K562 (cell line): ENCODE measurements at regions not wholly inside any gene's neighbourhood (a gene's known extent, or its start where the extent isn't known, plus 50 kb on each side); places are given as distances from the start of the nearest gene placed in this dataset.

Source experiments
- ATAC-seq: fragments of 200-7000 bp; cut with Tn5 transposase; 3 replicates; pipeline ENCODE4 v1.9.1; 2020; ENCODE audit warnings: moderate library complexity
- BruUV-seq: library from RNA; stranded (reverse); fragments of 400-500 nt; replicated peaks from 2 replicates; lab custom pipeline; 2021; lab: Mats Ljungman, UMichigan
- CTCF ChIA-PET: fragments of 300-600 bp; formaldehyde crosslinking; extraction: SDS; loops from one replicate; lab custom pipeline; 2021; ENCODE audit warnings: low intra/inter-chr PET ratio; lab: Yijun Ruan, JAX
- POLR2A ChIA-PET: fragments of 300-600, 350-650 bp; sonication (Branson Sonifier 250); formaldehyde crosslinking; extraction: SDS; loops from one replicate; lab custom pipeline; 2021; ENCODE audit warnings: antibody characterized with exemption, inconsistent platforms; lab: Yijun Ruan, JAX
- DNase-seq, 4 experiments: peaks; one replicate each; pipeline versions ENCODE4 v3.0.0 to v3.0.0-alpha.2; 2011 to 2018; ENCODE audit warnings: low spot score in 3 of 4, mixed read lengths in 3 of 4; ENCODE audit errors: extremely low read depth in 1 of 4
- FAIRE-seq: peaks from 2 replicates; lab custom pipeline; 2011; peaks lifted over from hg19 to GRCh38; lab: Jason Lieb, UNC
- H2AFZ ChIP-seq: 2 replicates; pipeline ENCODE4 v1.6.0; 2011; ENCODE audit warnings: low read depth, low read length, control low read depth, inconsistent platforms
- H3K27ac ChIP-seq: fragments of 200-600 bp; 3 replicates; pipeline ENCODE4 v1.8.0; 2011; ENCODE audit warnings: low read depth, mild to moderate bottlenecking, control low read depth, inconsistent platforms, low read length, moderate library complexity, mixed read lengths; ENCODE audit errors: extremely low read depth
- H3K27me3 ChIP-seq, 2 experiments: fragments of 300-600 bp in 1 of 2; 2 replicates in 1 of 2; 3 replicates in 1 of 2; pipeline versions ENCODE4 v1.6.0 to v1.8.0; 2011; ENCODE audit warnings: inconsistent platforms in 2 of 2, low read length in 2 of 2, mild to moderate bottlenecking in 1 of 2, mixed read lengths in 1 of 2, moderate library complexity in 1 of 2; ENCODE audit not compliant: control insufficient read depth in 2 of 2, insufficient read depth in 2 of 2
- H3K36me3 ChIP-seq: fragments of 300-600 bp; 3 replicates; pipeline ENCODE4 v1.8.0; 2011; ENCODE audit warnings: mild to moderate bottlenecking, low read length, inconsistent platforms; ENCODE audit not compliant: control insufficient read depth, insufficient read depth
- H3K4me1 ChIP-seq, 2 experiments: fragments of 200-600 bp in 1 of 2; replicated peaks in 1 of 2; 2 replicates in 1 of 2; 3 replicates in 1 of 2; pipeline versions ENCODE4 v1.5.1 to v1.8.0; 2011; ENCODE audit warnings: inconsistent platforms in 2 of 2, low read length in 2 of 2, mild to moderate bottlenecking in 1 of 2, mixed read lengths in 1 of 2, moderate library complexity in 1 of 2; ENCODE audit not compliant: control insufficient read depth in 2 of 2, insufficient read depth in 2 of 2
- H3K4me2 ChIP-seq: 2 replicates; pipeline ENCODE4 v1.6.1; 2011; ENCODE audit warnings: low read length, control low read depth, inconsistent platforms, mixed read lengths; ENCODE audit not compliant: insufficient read depth
- H3K4me3 ChIP-seq: fragments of 200-600 bp; sonication (generic), shearing (Covaris generic); 2 replicates; pipeline ENCODE4 v1.5.1; 2016; ENCODE audit warnings: control low read depth, inconsistent platforms
- H3K79me2 ChIP-seq: fragments of 200-600 bp; 3 replicates; pipeline ENCODE4 v1.8.0; 2011; ENCODE audit warnings: low read length, inconsistent platforms; ENCODE audit not compliant: control insufficient read depth, insufficient read depth
- H3K9ac ChIP-seq, 2 experiments: 2 replicates each; pipeline versions ENCODE4 v1.6.0 to v1.6.1; 2011; ENCODE audit warnings: low read depth in 2 of 2, low read length in 2 of 2, control low read depth in 1 of 2, inconsistent platforms in 1 of 2, mild to moderate bottlenecking in 1 of 2, mixed read lengths in 1 of 2; ENCODE audit not compliant: insufficient read depth in 1 of 2
- H3K9me1 ChIP-seq: one replicate; pipeline ENCODE4 v1.6.0; 2011; ENCODE audit warnings: inconsistent platforms, mild to moderate bottlenecking, low read length, moderate library complexity; ENCODE audit not compliant: control insufficient read depth, insufficient read depth
- H3K9me3 ChIP-seq: replicated peaks from 2 replicates; pipeline ENCODE4 v1.5.1; 2011; ENCODE audit warnings: low read depth, low read length, inconsistent platforms; ENCODE audit not compliant: control insufficient read depth, insufficient read depth
- H4K20me1 ChIP-seq: replicated peaks from 2 replicates; pipeline ENCODE4 v1.6.1; 2011; ENCODE audit warnings: low read length, inconsistent platforms, mixed read lengths; ENCODE audit not compliant: control insufficient read depth, insufficient read depth
- ARID1B ChIP-seq: fragments of 450-650 bp; IDR thresholded peaks from 2 replicates; pipeline ENCODE4 v1.6.1; 2016; ENCODE audit warnings: antibody characterized with exemption, mild to moderate bottlenecking, inconsistent platforms
- IRF2 ChIP-seq: sonication (generic); formaldehyde crosslinking; IDR thresholded peaks from 2 replicates; pipeline ENCODE4 v1.8.1; 2022; ENCODE audit warnings: mild to moderate bottlenecking, missing genetic modification reagents
- POLR3A ChIP-seq: IDR thresholded peaks from 2 replicates; pipeline ENCODE4 v1.6.1; 2011; ENCODE audit warnings: borderline replicate concordance, mild to moderate bottlenecking, moderate library complexity; ENCODE audit not compliant: insufficient read length, insufficient read depth; ENCODE audit errors: extremely low read depth
- RAD51 ChIP-seq: fragments of 450-650 bp; IDR thresholded peaks from 2 replicates; pipeline ENCODE4 v1.7.1; 2016; ENCODE audit warnings: low read depth, mild to moderate bottlenecking, borderline replicate concordance
- SMAD3 ChIP-seq: fragments of 450-650 bp; formaldehyde crosslinking; conservative IDR thresholded peaks from 2 replicates; pipeline ENCODE4 v1.4.0; 2020; ENCODE audit warnings: mild to moderate bottlenecking
- SP2 ChIP-seq: IDR thresholded peaks from 2 replicates; pipeline ENCODE4 v1.6.1; 2011; ENCODE audit warnings: mild to moderate bottlenecking, low read depth, low read length, moderate library complexity; ENCODE audit not compliant: poor library complexity, severe bottlenecking; ENCODE audit errors: extremely low read depth
- ZNF445 ChIP-seq: fragments of 250-450 bp; sonication (Bioruptor Pico); IDR thresholded peaks from 2 replicates; pipeline ENCODE4 v1.4.0; 2020; ENCODE audit warnings: low read depth, mild to moderate bottlenecking, moderate library complexity
- ZNF57 ChIP-seq: fragments of 450-650 bp; formaldehyde crosslinking; IDR thresholded peaks from 2 replicates; pipeline ENCODE4 v1.4.0; 2020; ENCODE audit warnings: mild to moderate bottlenecking, moderate library complexity
- WGBS: fragments of 100-300 bp; shearing (Covaris generic); methylation state at CpG from one replicate; pipeline ENCODE4 v1.1.6; 2016; ENCODE audit warnings: low coverage, mixed read lengths; ENCODE audit not compliant: insufficient coverage; ENCODE audit errors: missing lambda C conversion rate; 5-methylcytosine and 5-hydroxymethylcytosine counted together
- in situ Hi-C: fragments of 300-500 bp; cut with MboI; formaldehyde crosslinking; loops from 4 replicates; pipeline ENCODE4 v1.15.0; 2018; ENCODE audit warnings: inconsistent platforms, mixed read lengths
- intact Hi-C: fragments of 100-400 bp; cut with micrococcal nuclease; formaldehyde crosslinking; loops from 2 replicates; pipeline ENCODE4 v1.14.2; 2022
- TF ChIP-seq, protein P1 (sequence below): sonication (generic); formaldehyde crosslinking; IDR thresholded peaks from 2 replicates; pipeline ENCODE4 v1.5.0; 2020; ENCODE audit warnings: missing genetic modification reagents
- TF ChIP-seq, protein P2 (sequence below): fragments of 250-450 bp; sonication (Bioruptor Pico); IDR thresholded peaks from 2 replicates; pipeline ENCODE4 v1.8.0; 2022; ENCODE audit warnings: inconsistent platforms

DNA sequence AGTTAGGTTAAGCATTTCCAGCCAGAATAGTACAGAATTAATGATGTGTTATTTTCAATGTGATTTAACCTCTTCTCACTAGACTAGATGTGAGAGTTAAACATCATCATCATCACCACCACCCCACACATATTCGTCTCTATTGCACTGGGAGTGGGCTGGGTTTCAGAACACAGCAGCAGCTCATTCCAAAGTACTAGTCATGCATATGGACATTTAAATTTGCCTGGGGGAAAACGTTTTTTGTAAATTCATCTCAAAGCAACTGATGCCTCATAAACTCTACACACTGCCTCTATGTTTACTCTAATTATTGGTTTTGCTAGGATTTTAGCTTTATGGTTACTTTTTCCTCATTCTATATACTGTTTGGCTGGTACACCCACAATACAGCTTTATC lies 509.1 kb downstream of the PPP4R3C start:
- DNase-seq (no peak), ATAC-seq (no peak), FAIRE-seq (no peak)
- H4K20me1 ChIP-seq: no peaks in the 10 kb centered on the region
- no peaks in the 10 kb centered on the region for H3K79me2 ChIP-seq
- BruUV-seq: no TSS peak
- no peak overlapping the region for H3K9ac ChIP-seq
- intact Hi-C loops: no loop called here
- H3K4me2 ChIP-seq: no peak overlapping the region
- no peaks in the 10 kb centered on the region for H3K9me1 ChIP-seq
- no peaks in the 10 kb centered on the region for H3K36me3 ChIP-seq
- no peak overlapping the region for H2AFZ ChIP-seq
- ChIA-PET CTCF (no interaction called here), POLR2A (no interaction called here)
- no peaks in the 10 kb centered on the region for H3K9me3 ChIP-seq
- WGBS: 0% methylated on average over 2 of the region's 2 CpGs
- no peak overlapping the region for H3K4me3 ChIP-seq
- in situ Hi-C loops: no loop called here
- no peak overlapping the region for H3K27ac ChIP-seq
- H3K4me1 ChIP-seq: no peaks in the 10 kb centered on the region
- H3K27me3 ChIP-seq: no peaks in the 10 kb centered on the region
- TF ChIP-seq, protein P1, sequence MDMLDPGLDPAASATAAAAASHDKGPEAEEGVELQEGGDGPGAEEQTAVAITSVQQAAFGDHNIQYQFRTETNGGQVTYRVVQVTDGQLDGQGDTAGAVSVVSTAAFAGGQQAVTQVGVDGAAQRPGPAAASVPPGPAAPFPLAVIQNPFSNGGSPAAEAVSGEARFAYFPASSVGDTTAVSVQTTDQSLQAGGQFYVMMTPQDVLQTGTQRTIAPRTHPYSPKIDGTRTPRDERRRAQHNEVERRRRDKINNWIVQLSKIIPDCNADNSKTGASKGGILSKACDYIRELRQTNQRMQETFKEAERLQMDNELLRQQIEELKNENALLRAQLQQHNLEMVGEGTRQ (CRISPR knock-in tag): no peak
- no peak for TF ChIP-seq IRF2 (CRISPR knock-in tag)
- TF ChIP-seq, protein P2, sequence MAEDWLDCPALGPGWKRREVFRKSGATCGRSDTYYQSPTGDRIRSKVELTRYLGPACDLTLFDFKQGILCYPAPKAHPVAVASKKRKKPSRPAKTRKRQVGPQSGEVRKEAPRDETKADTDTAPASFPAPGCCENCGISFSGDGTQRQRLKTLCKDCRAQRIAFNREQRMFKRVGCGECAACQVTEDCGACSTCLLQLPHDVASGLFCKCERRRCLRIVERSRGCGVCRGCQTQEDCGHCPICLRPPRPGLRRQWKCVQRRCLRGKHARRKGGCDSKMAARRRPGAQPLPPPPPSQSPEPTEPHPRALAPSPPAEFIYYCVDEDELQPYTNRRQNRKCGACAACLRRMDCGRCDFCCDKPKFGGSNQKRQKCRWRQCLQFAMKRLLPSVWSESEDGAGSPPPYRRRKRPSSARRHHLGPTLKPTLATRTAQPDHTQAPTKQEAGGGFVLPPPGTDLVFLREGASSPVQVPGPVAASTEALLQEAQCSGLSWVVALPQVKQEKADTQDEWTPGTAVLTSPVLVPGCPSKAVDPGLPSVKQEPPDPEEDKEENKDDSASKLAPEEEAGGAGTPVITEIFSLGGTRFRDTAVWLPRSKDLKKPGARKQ (CRISPR knock-in tag): no peak
- no peak for TF ChIP-seq SP2
- TF ChIP-seq ZNF57 (CRISPR knock-in tag): no peak
- TF ChIP-seq ZNF445: no peak
- TF ChIP-seq SMAD3 (CRISPR knock-in tag): no peak
- no peak for TF ChIP-seq POLR3A
- no peak for TF ChIP-seq RAD51
- TF ChIP-seq ARID1B: no peak
